ENCODE measurements at regions not wholly inside any gene's neighbourhood (a gene's known extent, or its start where the extent isn't known, plus 50 kb on each side); places are given as distances from the start of the nearest gene placed in this dataset.

GRCh38 chr21:27201197-27201596, 234.3 kb upstream of the ADAMTS5 start:
- no peak for DNase-seq (ENCODE audit: low read depth in 2 of 2)

- no peak for DNase-seq (ENCODE audit: low read depth in 2 of 2)
These were observed 229.8 kb upstream of the ADAMTS5 start for GRCh38 chr21:27196651-27197050.

DNA sequence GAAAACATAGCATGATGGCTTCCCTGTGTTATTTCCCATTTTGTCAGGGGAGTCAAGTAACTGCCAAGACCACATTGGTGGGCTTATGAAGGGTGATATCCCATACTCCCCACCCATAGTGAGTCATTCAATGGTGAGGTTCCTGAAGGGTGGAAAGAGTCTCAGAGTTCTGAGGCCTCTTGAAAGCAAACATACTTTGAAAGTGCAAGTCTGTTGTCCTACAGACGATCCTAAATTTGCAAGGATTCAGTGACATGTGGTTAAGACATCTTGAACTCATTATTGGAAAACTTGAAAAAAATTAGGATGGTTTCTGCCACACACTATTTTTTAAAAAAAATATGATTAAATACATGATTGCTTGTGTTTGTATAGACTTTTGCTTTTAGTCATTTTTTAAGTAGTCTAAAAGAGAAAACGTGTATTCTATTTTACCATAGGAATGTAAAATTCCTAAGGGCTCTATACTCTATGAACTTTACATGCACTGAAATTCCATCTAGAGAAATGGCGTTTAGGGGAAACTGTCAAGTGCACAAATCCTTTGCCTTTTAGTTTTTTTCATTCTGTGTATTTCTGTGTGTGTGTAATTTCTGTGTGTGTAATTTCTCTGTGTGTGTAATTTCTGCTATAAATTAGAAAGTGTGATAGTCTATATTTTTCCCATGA, 225.5 kb upstream of the ADAMTS5 start:
- DNase-seq (ENCODE audit: low read depth in 2 of 2) = no peak

DNA sequence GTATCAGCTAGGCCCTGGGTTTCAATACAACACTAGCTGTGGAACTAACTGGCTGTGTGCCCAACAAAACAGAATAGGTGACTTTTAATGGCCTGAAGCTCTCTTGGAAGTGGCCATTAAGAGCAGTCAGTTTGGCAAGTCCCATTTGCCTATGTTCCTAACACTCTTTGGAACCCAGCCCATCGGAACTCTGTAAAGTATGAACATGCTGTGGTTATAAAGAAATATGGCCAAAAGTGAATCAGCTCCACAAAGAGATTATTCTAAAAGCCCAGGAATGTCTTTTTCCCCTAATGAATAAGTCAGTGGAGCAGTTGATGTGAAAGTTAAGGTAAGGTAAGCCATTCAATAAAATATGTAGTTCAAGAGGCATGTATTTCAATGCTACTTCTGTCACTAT, 223.7 kb upstream of the ADAMTS5 start:
- no peak for DNase-seq (ENCODE audit: low read depth in 2 of 2)

DNA sequence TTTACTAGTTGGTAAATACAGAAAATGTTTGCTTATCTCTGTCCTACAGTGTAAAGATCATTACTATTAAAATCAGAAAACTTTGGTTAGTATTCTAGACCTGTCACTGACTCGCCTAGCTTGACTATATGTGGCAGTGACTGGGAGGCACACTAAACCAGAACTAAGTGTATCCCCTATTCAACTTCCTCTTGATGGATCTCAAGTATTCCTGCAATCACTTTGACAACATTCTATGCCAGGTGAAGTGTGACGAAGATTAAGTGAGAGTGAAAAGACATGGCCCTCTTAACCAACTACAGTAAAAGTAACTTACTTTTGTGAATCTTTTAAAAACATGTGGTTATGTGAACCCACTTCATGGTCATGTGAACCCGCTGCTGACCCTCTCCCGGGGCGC, 223.0 kb upstream of the ADAMTS5 start:
- DNase-seq (ENCODE audit: low read depth in 2 of 2) = no peak

GRCh38 chr21:27173053-27173452, 206.2 kb upstream of the ADAMTS5 start:
- no peak for DNase-seq (ENCODE audit: low read depth in 2 of 2)

DNA sequence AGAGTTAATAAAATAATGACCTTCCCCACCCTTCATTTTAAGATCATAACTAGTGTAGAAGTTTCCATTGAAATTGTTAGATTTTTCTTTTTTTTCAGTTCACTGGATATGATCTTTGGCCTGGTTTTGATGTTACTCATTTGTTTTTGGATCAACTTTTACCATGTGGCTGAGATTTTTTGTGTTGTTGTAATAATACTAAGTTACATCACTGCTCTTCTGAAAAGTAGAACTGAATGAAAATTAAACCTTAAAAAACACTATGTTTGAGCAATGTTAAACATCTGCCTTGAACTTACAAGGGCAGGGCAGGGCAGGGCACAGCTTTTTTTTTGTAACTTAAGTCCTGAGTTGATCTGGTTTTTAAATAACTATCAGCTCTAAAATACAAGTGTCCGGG, 204.8 kb upstream of the ADAMTS5 start:
- no peak for DNase-seq (ENCODE audit: low read depth in 2 of 2)

DNA sequence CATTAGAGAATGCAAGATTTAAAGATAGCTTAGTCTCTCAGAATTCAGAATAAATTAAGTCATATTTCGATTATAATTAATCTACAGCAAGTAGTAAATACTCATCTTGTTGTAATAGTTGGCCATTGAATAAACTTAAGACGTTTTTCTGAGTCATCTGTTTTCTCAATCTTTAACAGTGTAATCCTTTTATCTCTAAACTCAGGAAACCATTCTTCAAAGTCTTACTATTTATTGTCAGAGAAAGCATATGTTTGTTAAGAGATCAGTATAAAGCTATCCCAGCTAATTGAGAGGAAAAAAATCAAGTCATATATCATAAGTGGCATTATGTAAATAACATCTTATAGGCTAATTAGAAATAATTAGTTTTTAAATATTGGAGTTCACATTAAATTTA, 201.2 kb upstream of the ADAMTS5 start:
- no peak for DNase-seq (ENCODE audit: low read depth in 2 of 2)

DNA sequence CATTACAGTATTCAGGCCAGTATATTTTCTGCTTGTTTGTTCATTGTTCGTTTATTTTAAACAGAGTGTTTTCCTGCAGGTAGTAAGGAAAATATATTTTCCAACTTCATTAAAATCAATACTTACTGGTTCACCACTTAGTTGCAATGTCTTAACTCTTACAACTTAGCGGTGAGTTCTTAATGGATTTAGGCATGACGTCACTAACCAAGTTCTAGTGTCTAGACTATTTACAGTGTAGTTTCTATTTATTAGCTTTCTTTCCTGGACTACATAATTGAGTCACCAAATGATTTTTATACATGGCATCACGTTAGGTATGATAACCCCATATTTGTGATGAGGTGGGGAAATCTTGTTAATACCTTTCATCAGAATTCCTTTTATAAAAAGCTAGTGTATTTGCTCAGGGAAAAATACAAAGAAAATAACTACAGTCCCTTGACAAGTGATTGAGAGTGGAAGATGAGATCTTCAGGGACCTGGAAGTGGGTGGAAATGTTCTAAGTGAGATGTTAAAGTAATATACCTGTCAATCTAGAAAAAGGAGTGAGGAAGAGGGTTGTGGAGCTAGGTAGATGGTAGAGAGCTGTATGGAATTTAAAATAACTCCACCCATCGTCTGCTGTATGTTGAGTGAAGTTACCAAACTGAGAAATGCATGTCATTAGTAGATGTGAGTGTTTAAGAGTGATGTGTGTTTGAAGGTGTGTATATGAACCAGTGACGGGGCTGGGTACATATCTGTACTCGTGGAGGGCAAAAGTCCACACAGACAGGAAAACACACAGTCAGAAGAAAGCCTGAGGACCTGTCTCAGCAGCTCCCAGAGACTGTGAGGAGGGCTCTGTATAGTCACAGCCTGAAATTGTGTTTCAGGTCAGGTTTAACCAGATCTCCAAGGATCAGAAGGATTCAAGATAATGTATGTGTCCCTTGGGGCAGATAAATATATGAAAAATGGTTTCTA, 197.6 kb upstream of the ADAMTS5 start:
- no peak for DNase-seq (ENCODE audit: low read depth in 2 of 2)

- DNase-seq (ENCODE audit: low read depth in 2 of 2) = no peak
These were observed 192.1 kb upstream of the ADAMTS5 start for GRCh38 chr21:27158967-27159366.

DNA sequence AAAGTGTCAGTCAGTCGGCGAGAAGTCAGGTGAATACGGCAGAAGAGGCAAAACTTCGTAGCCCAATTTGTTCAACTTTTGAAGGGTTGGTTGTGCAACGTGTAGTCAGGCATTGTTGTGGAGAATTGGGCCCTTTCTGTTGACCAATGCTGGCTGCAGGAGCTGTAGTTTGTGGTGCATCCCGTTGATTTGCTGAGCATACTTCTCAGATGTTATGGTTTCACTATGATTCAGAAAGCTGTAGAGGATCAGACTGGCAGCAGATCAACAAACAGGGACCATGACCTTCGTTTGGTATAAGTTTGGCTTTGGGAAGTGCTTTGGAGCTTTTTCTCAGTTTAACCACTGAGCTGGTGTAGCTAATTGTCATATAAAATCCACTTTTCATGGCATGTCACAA, 190.2 kb upstream of the ADAMTS5 start:
- no peak for DNase-seq (ENCODE audit: low read depth in 2 of 2)

- DNase-seq (ENCODE audit: low read depth in 2 of 2) = no peak
These were observed 189.8 kb upstream of the ADAMTS5 start for GRCh38 chr21:27156666-27157065.

DNA sequence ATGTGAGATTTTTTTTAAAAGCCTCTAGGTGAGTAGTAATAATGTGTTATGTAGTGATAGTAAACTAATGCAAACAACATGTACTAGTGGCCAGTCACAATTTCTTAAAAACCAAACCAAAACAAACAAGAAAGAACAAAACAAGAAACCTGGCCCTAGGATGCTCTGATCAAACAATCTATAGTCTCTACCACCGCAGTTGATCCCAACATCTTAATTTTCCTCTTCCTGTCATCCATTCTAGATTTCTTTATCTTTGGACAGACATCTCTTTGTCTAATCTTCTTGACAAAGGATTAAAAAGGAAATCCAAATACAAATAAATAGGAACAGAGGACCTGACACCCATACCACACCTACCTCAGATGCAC, 188.2 kb upstream of the ADAMTS5 start:
- DNase-seq (ENCODE audit: low read depth in 2 of 2) = no peak

DNA sequence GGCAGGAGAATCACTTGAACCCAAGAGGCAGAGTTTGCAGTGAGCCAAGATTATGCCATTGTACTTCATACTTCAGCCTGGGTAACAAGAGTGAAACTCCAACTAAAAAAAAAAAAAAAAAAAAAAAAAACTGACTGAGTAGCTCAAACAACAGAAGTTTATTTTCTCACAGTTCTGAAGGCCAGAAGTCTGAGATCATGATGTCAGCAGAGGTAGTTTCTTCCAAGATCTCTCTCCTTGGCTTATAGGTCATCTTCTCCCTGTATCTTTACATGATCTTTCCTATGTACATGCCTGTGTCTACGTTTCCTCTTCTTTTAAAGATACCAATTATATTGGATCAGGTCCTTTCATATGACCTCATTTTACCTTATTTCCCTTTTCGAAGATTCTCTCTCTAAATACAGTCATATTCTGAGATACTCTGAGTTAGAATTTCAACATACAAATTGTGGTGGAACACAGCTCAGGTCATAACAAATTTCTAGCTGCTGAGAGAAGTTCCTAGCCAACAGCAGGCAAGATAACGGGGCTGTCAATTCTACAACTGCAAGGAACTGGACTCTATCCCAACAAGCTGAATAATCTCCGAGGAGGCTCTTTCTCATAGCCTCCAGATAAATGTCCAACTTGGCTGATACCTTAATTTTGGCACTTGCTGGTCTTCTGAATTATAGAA, 187.7 kb upstream of the ADAMTS5 start:
- DNase-seq (ENCODE audit: low read depth in 2 of 2) = no peak

- DNase-seq (ENCODE audit: low read depth in 2 of 2) = no peak
These were observed 186.1 kb upstream of the ADAMTS5 start for GRCh38 chr21:27152996-27153395.

DNA sequence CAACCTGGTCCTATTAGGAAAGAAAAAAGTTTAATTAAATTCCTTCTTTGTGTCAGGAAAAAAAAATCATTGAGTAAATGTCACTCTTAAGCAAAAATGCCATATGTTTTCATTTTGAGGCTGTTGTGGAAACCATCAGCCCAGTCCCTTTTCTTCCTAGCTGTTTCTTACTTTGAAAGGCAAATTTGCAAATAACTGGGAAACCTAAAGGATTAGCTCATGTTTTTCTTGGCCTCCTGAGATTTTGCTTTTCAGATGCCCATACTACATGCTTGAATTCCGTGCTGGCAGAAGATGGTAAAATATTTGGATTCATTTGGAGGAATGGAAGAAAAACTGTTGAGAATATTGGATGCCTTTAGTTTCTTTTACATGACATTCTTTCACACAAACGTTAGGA, 182.1 kb upstream of the ADAMTS5 start:
- no peak for DNase-seq (ENCODE audit: low read depth in 2 of 2)

DNA sequence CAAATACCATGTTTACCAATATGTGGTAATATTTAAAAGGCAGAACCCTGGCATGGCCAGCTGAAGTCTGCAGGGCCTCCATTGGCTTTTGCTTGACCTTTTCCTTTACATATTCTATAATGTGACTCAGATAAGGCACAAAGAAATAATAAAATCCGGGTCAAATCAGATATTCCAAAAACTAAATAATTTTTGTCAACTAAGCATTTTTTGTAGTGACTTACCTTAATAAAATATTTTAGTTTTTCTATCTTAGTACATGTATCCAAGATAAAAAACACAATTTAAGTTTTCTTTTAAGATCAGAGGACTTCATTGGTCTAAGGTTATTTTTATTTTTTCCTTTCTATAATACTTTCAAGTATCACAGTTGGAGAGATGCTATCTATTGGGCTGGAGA, 179.4 kb upstream of the ADAMTS5 start:
- no peak for DNase-seq (ENCODE audit: low read depth in 2 of 2)

DNA sequence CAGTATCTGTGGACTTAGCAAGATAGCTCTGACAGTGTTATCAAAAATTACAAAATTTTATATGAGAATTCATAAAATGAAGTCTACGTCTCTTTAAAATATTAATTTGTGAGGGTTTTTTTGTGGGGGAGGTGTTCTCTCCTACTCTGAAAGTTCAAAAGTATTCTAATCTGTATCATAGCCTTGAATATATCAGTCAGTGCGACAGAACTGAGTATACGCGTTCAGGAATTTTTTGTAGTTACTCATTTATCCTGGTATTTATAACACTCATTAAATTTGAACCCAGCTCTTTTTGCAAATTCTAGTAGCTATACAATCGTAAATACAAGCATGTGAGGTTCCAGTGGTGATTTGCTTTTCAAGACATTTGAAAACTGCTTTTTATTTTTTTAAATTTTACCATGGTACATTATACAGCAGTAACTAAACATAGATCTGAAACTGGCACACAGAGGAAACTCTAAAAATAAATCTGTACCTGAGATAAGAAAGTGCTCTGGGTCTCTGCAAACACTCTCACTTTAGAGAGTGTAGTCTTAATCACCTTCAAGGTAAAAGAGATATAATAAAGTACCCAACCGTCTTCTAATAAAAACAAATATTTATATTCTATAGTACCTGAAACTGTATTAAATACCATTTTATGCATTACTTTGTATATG, 178.4 kb upstream of the ADAMTS5 start:
- DNase-seq (ENCODE audit: low read depth in 2 of 2) = no peak

- DNase-seq (ENCODE audit: low read depth in 2 of 2) = no peak
These were observed 176.6 kb upstream of the ADAMTS5 start for GRCh38 chr21:27143476-27143875.

GRCh38 chr21:27139526-27139925, 172.6 kb upstream of the ADAMTS5 start:
- no peak for DNase-seq (ENCODE audit: low read depth in 2 of 2)

GRCh38 chr21:27134516-27134915, 167.6 kb upstream of the ADAMTS5 start:
- DNase-seq (ENCODE audit: low read depth in 2 of 2) = no peak

DNA sequence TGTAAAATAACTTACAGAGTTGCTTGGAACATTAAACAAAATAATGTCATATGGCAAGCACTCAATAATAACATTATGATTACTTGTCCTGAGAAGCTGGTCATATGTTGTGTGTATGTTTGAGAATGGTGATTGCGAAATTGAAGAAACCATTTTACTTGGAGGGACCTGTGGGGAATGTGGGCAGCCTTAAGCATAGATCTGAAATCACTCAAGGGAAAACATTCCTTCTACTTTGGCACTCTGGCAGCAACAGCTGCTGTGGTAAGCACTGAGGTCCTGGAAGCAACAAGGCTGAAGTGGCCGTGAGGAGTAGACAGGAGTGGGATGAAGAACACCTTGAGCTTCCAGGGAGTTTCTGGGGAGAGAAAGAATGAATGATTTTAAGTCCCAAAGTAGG, 165.4 kb upstream of the ADAMTS5 start:
- no peak for DNase-seq (ENCODE audit: low read depth in 2 of 2)

All from stimulated activated CD8-positive, alpha-beta memory T cell treated with anti-CD3 and anti-CD28 coated beads, Interleukin-15, amount 100 ng/mL, for 48 hours (primary cell).